CD4-positive, alpha-beta T cell treated with Interleukin-15 for 4 hours (primary cell): ENCODE measurements at regions not wholly inside any gene's neighbourhood (a gene's known extent, or its start where the extent isn't known, plus 50 kb on each side); places are given as distances from the start of the nearest gene placed in this dataset.
"Not testable (repeated sequence)": the region's sequence is repeated elsewhere in the genome, so short reads cannot be mapped to it uniquely, and the experiment has no call there.

Experiments
- DNase-seq: peaks from one replicate; pipeline ENCODE4 v3.0.0-alpha.2; 2020; ENCODE audit warnings: low spot score

DNA sequence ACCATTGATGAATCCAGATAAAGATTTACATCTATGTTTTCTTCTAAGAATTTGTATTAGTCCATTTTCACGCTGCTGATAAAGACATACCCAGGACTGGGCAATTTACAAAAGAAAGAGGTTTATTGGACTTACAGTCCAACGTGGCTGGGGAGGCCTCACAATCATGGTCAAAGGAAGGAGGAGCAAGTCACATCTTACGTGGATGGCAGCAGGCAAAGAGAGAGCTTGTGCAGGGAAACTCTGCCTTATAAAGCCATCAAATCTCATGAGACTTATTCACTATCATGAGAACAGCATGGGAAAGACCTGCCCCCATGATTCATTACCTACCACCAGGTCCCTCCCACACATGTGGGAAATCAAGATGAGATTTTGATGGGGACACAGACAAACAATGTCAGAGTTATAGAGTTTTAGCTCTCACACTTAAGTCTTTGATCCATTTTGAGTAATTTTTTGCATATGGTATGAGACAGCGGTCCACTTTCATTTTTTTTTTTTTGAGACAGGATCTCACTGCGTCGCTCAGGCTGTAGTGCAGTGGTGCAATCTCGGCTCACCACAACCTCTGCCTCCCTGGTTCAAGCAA lies 53.5 kb upstream of the JADE2 start:
- DNase-seq = not testable (repeated sequence)

DNA sequence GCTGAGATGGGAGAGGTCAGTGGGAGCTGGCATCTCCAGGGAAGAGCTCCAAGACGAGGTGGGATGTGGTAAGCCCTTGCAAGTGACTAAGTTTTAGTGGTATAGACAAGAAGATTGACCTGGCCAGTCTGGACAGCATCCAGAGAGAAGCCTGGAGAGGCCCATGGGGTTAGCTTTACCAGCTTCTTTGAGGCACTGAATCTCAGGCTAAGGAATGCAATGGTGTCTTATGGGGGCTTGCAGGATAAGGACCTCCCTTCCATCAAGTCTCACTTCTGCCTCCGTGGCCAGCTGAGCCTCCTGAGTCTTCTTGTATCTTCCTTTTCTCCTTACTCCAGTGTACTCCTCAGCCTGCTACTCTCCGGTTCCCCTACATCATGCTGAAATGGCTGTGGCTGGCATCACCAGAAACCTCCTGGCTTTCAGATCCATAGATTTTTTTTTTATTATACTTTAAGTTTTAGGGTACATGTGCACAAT lies 56.5 kb upstream of the JADE2 start:
- no peak for DNase-seq

DNA sequence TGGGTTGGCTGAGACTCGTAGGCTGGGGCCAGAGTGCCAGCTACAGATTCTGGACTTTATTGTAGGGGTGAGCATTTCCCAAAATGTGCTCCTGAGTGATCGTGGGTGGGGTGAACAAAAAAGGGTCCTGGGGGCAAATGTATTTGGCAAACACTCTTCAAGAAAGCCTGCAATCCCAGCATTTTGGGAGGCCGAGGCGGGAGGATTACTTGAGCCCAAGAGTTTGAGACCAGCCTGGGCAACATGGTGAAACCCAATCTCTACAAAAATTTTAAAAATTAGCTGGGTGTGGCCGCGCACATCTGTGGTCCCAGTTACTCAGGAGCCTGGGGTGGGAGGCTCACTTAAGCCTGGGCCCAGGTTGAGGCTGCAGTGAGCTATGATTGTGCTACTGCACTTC lies 55.5 kb upstream of the CDKN2AIPNL start:
- DNase-seq = no peak

DNA sequence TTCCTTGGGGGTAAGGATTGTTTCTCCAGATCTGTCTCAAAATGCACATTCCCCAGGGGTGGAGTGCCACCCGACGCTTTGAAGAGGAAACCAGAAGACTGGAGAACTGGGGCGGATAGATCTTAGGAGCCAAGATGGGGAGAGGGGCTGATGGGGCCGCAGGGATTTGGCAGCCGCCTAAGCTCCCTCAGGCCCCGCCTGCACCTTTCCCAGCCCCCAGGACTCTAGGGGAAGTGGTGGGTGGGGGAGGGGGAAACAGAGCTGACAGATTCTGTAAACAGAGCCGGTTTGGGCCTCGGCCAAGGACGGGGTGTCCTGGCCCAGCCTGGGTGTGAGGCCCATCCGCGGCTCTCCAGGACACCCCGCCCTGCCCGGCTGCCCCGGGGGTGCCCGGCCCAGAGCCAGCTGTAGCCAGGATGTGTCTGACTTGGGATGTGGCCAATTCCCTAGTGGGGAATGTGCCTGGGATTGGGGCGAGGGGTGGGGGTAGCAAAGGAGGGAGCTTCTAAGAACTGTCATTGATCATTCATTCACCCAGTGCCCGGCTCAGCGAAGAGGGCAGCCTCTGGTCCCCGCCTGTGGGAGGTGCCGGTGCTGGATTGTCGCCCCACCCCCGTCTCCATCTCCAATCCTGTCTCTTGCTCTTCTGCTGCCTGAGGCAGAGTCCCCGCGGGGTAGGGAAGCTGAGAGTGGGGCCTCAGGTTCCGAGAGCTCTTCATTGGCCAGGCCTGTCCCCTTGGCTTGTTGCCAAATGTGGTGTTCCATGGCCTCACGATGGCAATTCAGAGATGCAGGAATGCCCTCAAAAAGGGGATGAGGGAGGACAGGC lies 54.8 kb upstream of the CDKN2AIPNL start:
- DNase-seq = peak; percentile 29

DNA sequence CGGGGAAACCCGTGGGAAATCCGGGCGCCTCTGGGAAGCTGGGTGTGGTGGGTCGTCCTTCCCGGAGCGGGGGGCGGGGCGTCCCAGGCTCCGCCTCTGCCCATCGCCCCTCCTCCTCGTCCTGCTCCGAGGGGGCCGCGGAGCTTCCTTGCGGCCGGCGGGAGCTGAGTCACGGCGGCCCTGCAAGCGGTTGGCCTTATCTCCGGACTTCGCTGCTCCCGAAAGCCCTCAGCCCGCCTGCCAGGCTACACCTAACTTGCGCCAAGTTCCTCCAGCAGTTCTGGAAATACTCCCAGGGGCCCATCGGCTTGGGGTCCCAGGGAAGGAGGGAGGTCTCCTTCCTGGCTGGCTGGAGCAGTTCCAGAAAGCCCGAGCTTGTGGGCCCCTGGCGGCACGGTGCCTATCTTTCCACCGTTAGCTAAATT lies 54.1 kb upstream of the CDKN2AIPNL start:
- DNase-seq = peak; percentile 47

DNA sequence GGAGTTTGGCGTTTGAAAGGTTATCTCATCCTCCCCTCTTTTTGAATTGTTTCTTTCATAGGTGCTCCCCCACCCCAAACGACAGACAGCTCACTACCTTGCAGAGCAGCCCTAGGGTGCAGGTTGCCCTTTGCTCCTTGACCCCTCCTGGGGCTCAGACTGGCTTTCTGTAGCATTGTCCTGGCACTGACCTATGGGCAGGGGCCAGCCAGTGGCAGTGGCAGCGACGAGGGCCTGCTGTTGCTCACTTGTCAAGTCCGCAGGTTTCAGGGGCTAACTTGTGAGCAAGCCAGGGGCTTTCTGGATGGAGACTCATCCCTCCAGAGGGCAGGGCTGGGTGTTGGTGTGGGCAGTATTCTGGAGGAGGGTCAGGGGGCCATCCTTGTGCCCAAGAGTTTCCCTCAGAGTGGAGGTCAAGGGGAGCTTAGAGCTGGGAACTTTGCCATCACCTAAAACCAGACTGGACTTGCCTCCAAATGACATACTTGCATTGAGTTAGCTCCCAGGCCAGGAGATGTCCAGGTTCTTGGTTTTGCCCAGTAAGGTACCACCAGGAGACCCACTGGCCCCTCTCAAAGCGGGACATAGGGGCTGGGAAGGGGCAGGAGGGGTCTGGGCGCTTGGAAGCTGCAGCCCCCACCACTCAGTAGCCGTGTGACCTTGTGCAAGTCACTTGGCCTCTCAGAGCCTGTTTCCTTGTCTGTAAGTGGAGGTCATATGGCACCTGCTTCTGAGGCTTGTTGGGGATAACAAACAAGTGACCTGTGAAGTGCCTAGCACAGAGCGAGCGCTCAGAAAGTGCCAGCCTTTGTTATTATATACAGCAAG lies 53.5 kb upstream of the CDKN2AIPNL start:
- no peak for DNase-seq

DNA sequence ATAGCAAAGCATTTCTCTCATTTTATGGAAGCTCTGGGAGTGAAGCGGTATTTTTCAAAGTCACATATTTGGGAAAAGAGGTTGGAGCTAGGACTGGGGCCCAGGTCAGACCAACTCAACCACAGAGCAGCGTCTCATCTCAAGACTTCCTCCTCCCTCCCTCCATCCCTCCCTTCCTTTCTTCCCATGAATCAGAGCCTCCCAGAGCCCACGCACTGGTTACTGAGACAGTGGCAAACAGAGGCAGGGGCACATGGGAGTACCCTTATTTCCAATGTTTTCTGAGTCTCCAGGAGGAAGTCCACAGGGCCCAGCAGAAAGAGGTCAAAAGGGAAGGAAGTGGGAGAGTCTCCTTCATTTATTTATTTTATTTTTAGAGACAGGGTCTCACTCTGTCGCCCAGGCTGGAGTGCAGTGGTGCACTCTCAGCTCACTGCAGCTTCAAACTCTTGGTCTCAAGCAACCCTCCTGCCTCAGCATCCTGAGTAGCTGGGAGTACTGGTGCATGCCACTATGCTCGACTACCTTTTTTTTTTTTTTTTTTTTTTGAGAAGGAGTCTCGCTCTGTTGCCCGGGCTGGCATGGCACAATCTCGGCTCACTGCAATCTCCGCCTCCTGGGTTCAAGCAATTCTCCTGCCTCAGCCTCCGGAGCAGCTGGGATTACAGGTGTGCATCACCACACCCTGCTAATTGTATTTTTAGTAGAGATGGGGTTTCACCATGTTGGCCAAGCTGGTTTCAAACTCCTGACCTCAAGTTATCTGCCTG lies 52.5 kb upstream of the CDKN2AIPNL start:
- no peak for DNase-seq

DNA sequence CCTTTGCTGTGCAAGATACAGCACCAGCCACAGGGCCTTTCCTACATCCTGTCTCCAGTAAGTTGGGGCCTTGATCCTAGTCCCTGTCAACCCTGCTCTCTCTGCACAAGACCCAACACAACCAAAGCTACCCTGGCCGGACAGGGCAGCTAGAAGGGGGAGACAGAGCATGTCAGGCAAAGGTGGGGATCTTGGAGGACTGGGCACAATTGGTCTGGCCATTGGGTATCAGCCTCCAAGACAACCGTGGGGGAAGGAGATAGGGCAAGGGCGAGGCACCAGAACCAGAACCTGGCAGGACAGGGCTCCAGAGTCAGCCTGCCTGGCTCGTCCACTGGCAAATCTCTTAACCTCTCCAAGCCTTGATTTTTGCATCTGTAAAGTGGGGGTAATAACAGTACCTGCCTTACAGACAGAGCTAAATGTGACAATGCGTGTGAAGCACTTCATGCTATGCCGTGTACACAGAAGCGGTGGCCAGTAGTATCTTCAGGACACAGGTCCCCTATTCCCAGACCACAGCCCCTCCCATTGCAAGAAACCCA lies 51.6 kb upstream of the CDKN2AIPNL start:
- DNase-seq = no peak

DNA sequence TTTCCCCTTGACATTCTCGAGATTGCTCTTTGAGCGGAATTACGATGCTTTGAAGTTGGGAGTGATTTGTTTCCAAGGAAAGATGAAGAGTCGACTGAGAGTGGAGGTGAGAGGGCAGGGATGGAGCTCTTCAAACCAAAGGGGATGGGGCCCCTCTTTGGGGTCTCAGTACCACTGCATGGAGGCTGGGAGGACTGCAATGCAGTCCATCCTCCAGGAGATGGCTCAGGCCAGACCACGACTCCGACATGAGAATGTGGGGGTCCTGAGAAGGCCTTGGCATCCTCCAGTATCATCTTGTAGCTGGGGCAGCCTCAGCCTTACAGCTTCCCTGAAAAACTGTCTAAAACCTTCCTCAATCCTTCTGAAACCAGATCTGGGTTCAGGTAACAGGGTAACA lies 51.1 kb upstream of the CDKN2AIPNL start:
- DNase-seq = no peak

DNA sequence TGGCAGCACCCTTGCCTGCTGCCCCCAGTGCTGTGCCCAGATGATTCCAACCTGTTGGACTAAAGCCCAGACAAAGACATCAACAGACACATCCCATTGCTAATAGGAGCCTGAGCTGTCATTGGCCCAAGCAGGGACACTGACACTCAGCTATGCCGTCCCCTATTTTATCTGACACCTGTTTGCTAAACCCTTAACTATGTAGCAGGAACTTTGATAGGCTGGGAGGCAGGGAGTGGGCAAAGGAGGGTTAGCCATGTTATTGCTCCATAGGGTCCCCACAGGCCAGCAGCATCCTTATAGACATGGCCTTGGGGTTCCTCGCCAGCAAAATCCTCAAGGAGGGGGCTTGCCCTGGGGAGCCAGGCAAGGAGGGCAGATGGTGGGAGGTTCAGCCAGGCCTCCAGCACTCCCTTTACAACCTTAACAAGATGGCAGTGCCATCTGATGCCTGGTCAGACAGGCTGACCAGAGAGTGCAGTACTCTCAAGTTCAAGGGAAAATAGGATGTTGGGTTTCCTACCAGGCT lies 50.4 kb upstream of the CDKN2AIPNL start:
- DNase-seq = no peak
